Activated T-cell treated with anti-CD3 and anti-CD28 coated beads for 4 hours (primary cell): ENCODE measurements at regions not wholly inside any gene's neighbourhood (a gene's known extent, or its start where the extent isn't known, plus 50 kb on each side); places are given as distances from the start of the nearest gene placed in this dataset.

Source experiments
- DNase-seq: peaks from one replicate; pipeline ENCODE4 v3.0.0-alpha.2; 2020

DNA sequence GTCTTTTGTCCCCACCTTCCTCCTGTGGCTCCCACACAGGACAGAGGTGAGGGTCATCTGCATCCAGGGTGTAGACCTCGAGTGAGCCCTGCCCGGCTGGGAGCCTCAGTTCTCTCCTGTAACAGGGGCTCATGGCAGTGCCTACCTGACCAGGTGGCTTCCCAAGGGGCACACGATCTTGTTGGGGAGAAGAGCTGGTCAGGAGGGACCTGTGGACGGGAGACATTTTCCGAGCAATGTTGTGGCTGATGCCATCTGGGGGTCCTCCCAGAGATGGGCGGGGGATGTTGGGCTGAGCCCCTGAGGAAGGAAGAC is 51.9 kb downstream of the CEBPB start:
- no peak for DNase-seq

DNA sequence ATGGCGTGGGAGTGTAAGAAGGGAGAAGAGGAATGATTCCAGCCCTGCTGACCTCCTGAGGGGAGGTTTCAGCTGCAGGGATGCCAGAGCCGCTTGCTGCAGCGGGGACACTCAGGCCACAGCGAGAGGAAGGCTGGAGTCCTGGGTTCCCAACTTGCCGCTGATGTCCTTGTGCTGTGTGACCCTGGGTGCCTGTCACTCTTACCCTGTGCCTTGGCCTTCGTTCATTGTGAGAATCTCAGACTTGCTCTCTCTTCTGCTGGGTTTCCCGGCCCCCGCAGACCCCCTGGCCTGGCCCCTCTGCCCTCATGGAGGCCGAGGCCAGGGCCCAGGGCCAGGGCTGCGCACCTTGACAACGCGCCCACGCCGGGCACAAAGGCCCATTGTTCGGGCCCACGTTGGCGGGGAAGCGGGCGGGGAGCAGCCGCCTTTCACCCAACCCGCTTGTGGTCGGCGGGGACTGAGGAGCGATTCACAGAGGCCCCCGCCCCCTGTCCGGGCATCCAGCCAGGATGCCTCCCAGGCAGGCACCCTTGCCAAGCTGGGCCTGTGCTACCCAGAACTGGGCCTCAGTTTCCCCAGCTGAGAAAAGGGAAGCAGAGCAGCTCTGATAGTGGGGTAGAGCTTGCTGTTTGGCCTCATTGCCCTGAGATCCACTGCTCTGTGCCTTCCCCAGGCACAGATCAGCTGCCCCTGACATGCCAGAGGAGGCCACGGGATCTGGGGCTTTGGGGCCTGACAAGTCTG is 52.4 kb downstream of the CEBPB start:
- DNase-seq: no peak

- no peak for DNase-seq
These were observed 53.2 kb downstream of the CEBPB start for GRCh38 chr20:50243610-50244351.

DNA sequence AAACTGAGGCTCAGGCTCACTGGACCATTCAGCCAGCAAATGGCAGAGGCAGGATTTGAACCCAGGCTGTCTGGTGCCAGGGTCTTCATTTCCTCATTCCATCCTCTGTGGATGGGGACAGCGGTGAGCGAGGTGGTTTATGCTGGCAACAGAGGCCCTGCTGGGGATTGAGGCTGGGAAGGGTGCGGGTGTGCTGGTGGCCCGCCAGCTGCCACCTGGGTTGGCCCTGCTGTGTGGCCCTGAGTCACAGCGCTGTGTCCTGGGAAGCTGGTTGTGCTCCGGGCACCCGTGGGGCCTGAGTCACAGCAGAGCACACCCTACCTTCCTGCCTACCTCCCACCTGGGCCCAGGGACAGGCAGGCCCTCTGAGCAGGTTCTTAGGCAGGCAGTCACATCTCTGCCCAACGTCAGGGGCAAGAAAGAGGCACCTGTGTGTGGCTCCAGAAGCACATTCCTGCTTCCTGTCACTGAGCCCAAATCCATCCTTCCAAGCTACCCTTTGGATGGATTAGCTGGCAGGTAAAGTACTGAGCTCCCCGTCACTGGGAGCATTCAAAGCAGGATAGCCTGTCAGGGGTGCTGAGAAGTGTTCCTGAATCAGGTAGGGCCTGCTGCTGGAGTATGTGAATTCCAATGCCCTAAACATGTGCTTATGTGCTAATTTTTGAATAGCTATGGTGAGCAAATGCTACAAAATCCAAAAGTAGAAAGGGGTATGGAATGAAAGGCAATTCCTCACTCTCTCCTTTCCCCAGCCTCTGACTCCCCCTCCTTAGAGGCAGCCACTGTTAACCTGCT is 53.9 kb downstream of the CEBPB start:
- DNase-seq: no peak

GRCh38 chr20:50245498-50246366 is 55.1 kb downstream of the CEBPB start:
- DNase-seq: no peak

- no peak for DNase-seq
These were observed 56.0 kb downstream of the CEBPB start for GRCh38 chr20:50246367-50247195.

DNA sequence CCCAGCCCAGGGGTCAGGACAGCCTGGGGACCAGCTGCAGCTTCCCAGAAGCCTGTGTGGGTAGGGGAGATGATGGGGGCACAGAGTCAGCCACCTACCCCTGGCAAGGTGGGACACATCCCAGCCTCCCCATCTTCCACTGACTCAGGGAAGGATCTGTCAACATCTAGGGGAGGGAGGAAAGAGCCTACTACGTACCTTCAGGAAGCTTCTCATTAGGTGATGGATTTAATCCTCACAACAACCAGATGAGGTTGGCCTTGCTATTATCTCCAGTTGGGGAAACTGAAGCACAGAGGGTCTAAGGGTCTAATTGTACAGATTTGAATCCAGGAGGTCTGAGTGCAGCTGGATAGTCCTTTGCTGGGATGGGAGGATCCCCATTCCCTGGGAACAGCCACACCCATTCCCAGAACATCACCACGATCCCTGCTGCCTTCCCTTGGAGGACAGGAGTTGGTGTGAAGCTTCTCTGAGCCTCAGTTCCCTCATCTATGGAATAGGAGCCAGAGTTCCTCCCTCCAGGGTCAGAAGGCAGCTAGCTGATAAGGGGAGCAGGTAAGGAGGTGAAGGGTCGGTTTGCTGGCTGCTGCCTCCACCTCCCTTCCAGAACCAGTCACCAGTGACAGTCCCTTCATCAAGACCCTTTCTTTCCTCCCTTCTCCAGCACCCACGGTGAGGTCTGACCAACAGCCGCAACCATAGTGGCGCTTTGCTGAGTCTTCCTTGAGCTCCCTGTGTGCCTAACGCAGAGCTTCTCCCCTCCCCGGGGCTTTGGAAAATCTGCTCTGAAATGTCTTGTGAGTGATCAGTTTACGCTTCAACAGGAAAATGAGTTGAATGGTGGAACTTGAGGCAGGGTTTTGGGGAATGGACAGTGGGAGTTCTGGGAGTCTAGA is 56.8 kb downstream of the CEBPB start:
- no peak for DNase-seq

- DNase-seq: no peak
These were observed 57.5 kb downstream of the CEBPB start for GRCh38 chr20:50248104-50248641.

DNA sequence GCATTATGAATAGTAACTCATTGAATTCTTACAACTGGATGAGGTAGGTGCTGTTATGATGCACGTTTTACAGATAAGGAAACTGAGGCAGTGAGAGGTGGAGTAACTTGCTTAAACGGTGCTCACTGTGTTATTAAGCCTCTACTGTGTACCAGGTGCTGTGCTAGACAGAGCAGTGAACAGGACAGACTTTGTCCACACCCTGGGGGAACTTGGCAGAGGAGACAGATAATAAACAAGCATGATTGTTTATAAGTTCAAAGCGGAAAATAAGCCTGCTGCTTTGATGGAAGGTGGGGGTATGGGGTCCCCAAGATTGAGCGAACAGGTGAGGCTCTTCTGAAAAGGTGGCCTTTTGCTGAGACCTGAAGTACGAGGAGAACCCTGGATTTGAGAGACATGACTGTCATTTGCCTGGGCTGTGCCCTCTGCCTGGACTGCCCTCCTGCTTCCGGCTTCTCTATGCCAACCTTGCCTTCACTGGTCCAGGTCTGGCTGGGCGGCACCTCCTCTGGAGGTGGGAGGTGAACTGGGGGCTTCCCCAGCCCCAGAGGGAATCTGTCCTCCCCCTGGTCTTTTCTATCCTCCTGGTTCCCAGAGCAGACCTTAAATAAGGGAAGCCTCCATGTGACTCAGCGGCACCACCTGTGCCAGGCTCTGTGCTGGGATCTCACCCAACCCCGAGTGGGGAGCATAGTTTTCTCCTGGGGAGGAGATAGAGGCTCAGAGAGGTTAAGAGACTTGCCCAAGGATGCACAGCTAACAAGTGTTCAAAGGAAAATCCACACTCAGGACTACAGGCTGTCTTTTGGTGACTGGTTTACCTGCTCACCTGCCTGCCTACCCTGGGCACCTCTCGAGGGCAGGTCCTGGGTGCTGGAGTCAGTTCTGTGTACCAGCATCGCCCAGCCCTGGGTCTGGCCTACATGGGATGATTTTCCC is 59.1 kb downstream of the CEBPB start:
- DNase-seq: no peak

GRCh38 chr20:50250679-50251382 is 60.2 kb downstream of the CEBPB start:
- DNase-seq: no peak

- DNase-seq: no peak
These were observed 60.7 kb downstream of the CEBPB start for GRCh38 chr20:50251383-50251748.

- DNase-seq: no peak
These were observed 61.4 kb downstream of the CEBPB start for GRCh38 chr20:50251992-50252511.

DNA sequence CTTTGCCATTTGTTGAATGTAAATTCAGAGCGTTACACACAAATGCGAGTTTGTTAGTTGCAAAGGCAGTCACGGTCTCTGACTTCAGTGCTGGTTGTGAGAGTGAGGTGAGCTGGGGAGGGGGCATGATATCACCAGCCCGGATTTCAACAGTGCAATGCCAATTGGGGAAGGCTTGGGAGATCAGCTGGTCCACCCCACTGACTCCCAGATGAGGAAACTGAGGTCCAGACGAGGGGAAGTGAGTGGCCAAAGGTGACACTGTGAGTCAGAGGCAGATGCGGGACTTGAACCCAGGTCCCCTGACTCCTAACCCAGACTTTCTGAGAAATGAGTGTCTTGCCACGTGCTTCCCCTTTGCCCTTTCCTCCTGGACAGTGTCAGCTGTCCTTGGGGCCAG is 62.1 kb downstream of the CEBPB start:
- DNase-seq: no peak

DNA sequence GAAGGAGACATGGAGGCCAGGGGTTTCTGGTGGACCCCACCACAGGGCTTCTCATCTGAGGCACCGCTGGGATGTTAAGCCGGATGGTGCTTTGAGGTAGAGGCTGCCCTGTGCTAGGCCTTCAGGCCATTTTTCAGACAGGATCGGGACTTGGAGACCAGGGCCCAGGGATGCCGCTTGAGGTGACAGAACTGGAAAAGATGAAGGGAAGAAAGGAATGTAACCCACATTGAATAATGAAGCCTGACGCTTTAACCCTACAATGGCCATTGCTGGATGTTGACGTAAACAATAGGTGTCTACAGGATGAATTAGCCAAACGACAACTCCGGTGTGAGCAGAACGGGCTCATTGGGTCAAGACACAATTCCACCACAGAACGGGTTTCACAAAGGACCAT is 62.5 kb downstream of the CEBPB start:
- no peak for DNase-seq

- no peak for DNase-seq
These were observed 63.9 kb downstream of the CEBPB start for GRCh38 chr20:50254466-50255079.

- DNase-seq: no peak
These were observed 65.9 kb downstream of the CEBPB start for GRCh38 chr20:50256577-50256976.

DNA sequence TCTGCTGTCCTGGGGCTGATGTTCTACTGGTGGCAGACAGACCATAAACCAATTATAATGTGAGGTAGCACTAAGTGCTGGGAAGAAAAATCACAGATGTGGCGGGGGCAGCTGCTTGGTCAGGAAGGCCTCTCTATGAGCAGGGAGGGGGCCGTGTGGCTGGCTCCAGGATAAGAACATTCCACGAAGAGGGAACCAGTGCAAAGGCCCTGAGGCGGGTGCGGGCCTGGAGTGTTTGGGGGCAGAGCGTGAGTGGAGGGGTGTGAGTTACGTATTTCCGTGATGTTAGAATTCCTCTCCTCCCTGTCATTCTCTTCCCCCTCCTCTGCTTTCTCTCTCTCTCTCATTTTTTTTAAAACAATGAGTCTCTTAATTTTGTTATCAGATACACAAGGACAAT is 67.2 kb downstream of the CEBPB start:
- no peak for DNase-seq
